IMR-90 (cell line): ENCODE measurements at regions not wholly inside any gene's neighbourhood (a gene's known extent, or its start where the extent isn't known, plus 50 kb on each side); places are given as distances from the start of the nearest gene placed in this dataset.
A peak's percentile ranks its signal among the peaks of the same experiment; 100 is the strongest.

Experiments used
- ATAC-seq: fragments of 200-7000 bp; cut with Tn5 transposase; 2 replicates; pipeline ENCODE4 v1.9.1; 2020; ENCODE audit warnings: low read depth, mild to moderate bottlenecking, moderate library complexity
- BruUV-seq: library from RNA; stranded (reverse); fragments of 400-500 nt; replicated peaks from 2 replicates; lab custom pipeline; 2021; lab: Mats Ljungman, UMichigan
- CTCF ChIA-PET: fragments of 300-600 bp; formaldehyde crosslinking; extraction: SDS; loops from one replicate; lab custom pipeline; 2021; ENCODE audit warnings: antibody characterized with exemption; lab: Yijun Ruan, JAX
- POLR2A ChIA-PET: fragments of 300-600 bp; sonication (Branson Sonifier 250); formaldehyde crosslinking; loops from one replicate; lab custom pipeline; 2022; ENCODE audit warnings: antibody characterized with exemption; ENCODE audit not compliant: unreplicated experiment; lab: Charles Lee
- DNase-seq: peaks from one replicate; pipeline ENCODE4 v3.0.0; 2013
- H2AFZ ChIP-seq: replicated peaks from 2 replicates; pipeline ENCODE3; 2013; ENCODE audit warnings: low read length, mild to moderate bottlenecking; ENCODE audit not compliant: poor library complexity
- H2AK5ac ChIP-seq: 2 replicates; pipeline ENCODE4 v1.6.1; 2013; ENCODE audit warnings: low read depth, low read length, inconsistent platforms
- H2AK9ac ChIP-seq: replicated peaks from 2 replicates; pipeline ENCODE3; 2013; ENCODE audit warnings: mild to moderate bottlenecking, low read depth, low read length, moderate library complexity; ENCODE audit not compliant: poor library complexity
- H2BK120ac ChIP-seq: 2 replicates; pipeline ENCODE4 v1.6.1; 2013; ENCODE audit warnings: low read depth, low read length, inconsistent platforms
- H2BK15ac ChIP-seq: 3 replicates; pipeline ENCODE4 v1.6.1; 2013; ENCODE audit warnings: low read depth, low read length, inconsistent platforms
- H2BK20ac ChIP-seq: 2 replicates; pipeline ENCODE4 v1.6.1; 2013; ENCODE audit warnings: low read depth, mild to moderate bottlenecking, inconsistent platforms, low read length, moderate library complexity
- H2BK5ac ChIP-seq: 2 replicates; pipeline ENCODE4 v1.6.1; 2013; ENCODE audit warnings: mild to moderate bottlenecking, low read depth, low read length, inconsistent platforms; ENCODE audit not compliant: poor library complexity, severe bottlenecking
- H3K14ac ChIP-seq: replicated peaks from 2 replicates; pipeline ENCODE4 v1.6.1; 2013; ENCODE audit warnings: low read depth, low read length, inconsistent platforms
- H3K18ac ChIP-seq: 2 replicates; pipeline ENCODE4 v1.6.1; 2013; ENCODE audit warnings: low read depth, low read length, control low read depth
- H3K23ac ChIP-seq: 2 replicates; pipeline ENCODE4 v1.6.1; 2013; ENCODE audit warnings: low read depth, low read length, inconsistent platforms
- H3K27ac ChIP-seq: 2 replicates; pipeline ENCODE4 v1.5.1; 2013; ENCODE audit warnings: mild to moderate bottlenecking, control low read depth, low read length; ENCODE audit not compliant: insufficient read depth
- H3K27me3 ChIP-seq: 2 replicates; pipeline ENCODE4 v1.6.1; 2013; ENCODE audit warnings: low read length; ENCODE audit not compliant: control insufficient read depth, insufficient read depth
- H3K36me3 ChIP-seq: 2 replicates; pipeline ENCODE4 v1.6.1; 2013; ENCODE audit warnings: low read length, mixed read lengths; ENCODE audit not compliant: control insufficient read depth, insufficient read depth
- H3K4ac ChIP-seq: 2 replicates; pipeline ENCODE4 v1.6.1; 2013; ENCODE audit warnings: low read depth, low read length, inconsistent platforms
- H3K4me1 ChIP-seq: 2 replicates; pipeline ENCODE4 v1.6.1; 2013; ENCODE audit warnings: low read length, mixed read lengths; ENCODE audit not compliant: control insufficient read depth, insufficient read depth
- H3K4me2 ChIP-seq: 2 replicates; pipeline ENCODE4 v1.6.1; 2013; ENCODE audit warnings: low read depth, mild to moderate bottlenecking, control low read depth, low read length, moderate library complexity
- H3K4me3 ChIP-seq: 2 replicates; pipeline ENCODE4 v1.5.1; 2013; ENCODE audit warnings: low read depth, mild to moderate bottlenecking, control low read depth, low read length, moderate library complexity; ENCODE audit not compliant: insufficient read depth
- H3K56ac ChIP-seq: 2 replicates; pipeline ENCODE4 v1.6.1; 2013; ENCODE audit warnings: low read length, inconsistent platforms; ENCODE audit not compliant: insufficient read depth; ENCODE audit errors: extremely low read depth
- H3K79me1 ChIP-seq, 2 experiments: 2 replicates each; pipeline ENCODE4 v1.6.1; 2013; ENCODE audit warnings: low read length in 2 of 2, inconsistent platforms in 1 of 2, low read depth in 1 of 2
- H3K9ac ChIP-seq: 2 replicates; pipeline ENCODE4 v1.6.1; 2013; ENCODE audit warnings: low read depth, low read length, control low read depth
- H3K9me1 ChIP-seq: 2 replicates; pipeline ENCODE4 v1.6.1; 2013; ENCODE audit warnings: low read length, inconsistent platforms; ENCODE audit not compliant: insufficient read depth
- H3K9me3 ChIP-seq: 2 replicates; pipeline ENCODE4 v1.6.1; 2013; ENCODE audit warnings: low read length; ENCODE audit not compliant: control insufficient read depth, insufficient read depth
- H4K20me1 ChIP-seq: 2 replicates; pipeline ENCODE4 v1.6.1; 2013; ENCODE audit warnings: low read length, inconsistent platforms; ENCODE audit not compliant: insufficient read depth
- H4K5ac ChIP-seq: 2 replicates; pipeline ENCODE4 v1.6.1; 2013; ENCODE audit warnings: mild to moderate bottlenecking, low read depth, low read length, control low read depth
- H4K8ac ChIP-seq, 2 experiments: 2 replicates each; pipeline ENCODE4 v1.6.1; 2013; ENCODE audit warnings: low read depth in 2 of 2, low read length in 2 of 2, control low read depth in 1 of 2, inconsistent platforms in 1 of 2
- H4K91ac ChIP-seq: 2 replicates; pipeline ENCODE4 v1.6.1; 2013; ENCODE audit warnings: low read depth, low read length, inconsistent platforms; ENCODE audit not compliant: insufficient read depth
- MAZ ChIP-seq: IDR thresholded peaks from 2 replicates; pipeline ENCODE4 v1.6.1; 2012; ENCODE audit warnings: low read depth, mild to moderate bottlenecking, low read length, improper control_type of control experiment, moderate library complexity, borderline replicate concordance
- WGBS, 2 experiments: methylation state at CpG; one replicate each; pipeline versions ENCODE4 v1.1.5 to v1.1.7; 2013; ENCODE audit warnings: missing lambda C conversion rate in 2 of 2; ENCODE audit not compliant: insufficient read length in 1 of 2; ENCODE audit errors: extremely low coverage in 2 of 2; 5-methylcytosine and 5-hydroxymethylcytosine counted together
- dilution Hi-C: fragments of 300-500 bp; cut with HindIII; formaldehyde crosslinking; loops from one replicate; pipeline ENCODE4 v1.14.3; 2018; ENCODE audit warnings: low sequenced_read_pairs; ENCODE audit not compliant: unreplicated experiment
- in situ Hi-C: fragments of 300-500 bp; cut with MboI; formaldehyde crosslinking; loops from 3 replicates; pipeline ENCODE4 v1.14.3; 2019; ENCODE audit warnings: low sequenced_read_pairs, inconsistent platforms, mixed read lengths
- intact Hi-C: fragments of 100-400 bp; cut with micrococcal nuclease; formaldehyde crosslinking; loops from 2 replicates; pipeline ENCODE4 v1.10.0; 2022
- TF ChIP-seq, protein P1 (sequence below): fragments of 150-350 bp; IDR thresholded peaks from 2 replicates; pipeline ENCODE4 v1.6.1; 2016; ENCODE audit warnings: low read depth, mild to moderate bottlenecking, low read length, moderate library complexity, borderline replicate concordance

DNA sequence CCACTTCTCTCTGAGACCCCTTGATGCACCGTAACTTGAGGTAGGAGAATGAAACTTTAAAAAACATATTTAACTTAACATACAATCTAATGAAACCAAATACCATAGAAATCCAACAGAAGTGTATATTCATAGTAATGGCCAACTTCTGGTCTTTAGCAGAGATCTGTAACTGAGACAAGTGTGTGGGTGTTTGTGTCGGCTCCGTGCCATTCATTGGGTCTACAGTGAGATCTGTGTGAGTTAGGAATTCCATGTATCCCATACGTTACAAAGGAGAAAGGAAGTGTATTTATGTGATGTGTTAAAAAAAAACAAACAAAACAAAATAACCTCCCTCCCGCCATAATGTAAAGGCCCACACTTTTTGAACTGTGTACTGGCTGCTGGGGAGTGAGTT lies 348.0 kb upstream of the NR3C2 start:
- Histone ChIP-seq H3K4ac (peak overlapping the region; percentile 16; the same call in 1 of the 2 replicates), H2AK5ac (peak overlapping the region; percentile 70; the same call in 1 of the 2 replicates), H3K18ac (peak overlapping the region; percentile 96; the same call in 1 of the 2 replicates), H3K14ac (no peak overlapping the region), H3K4me2 (peak overlapping the region; percentile 41; the same call in 1 of the 2 replicates), H3K9me3 (no peaks in the 10 kb centered on the region), H2AK9ac (no peak overlapping the region), H3K23ac (no peak overlapping the region), H3K9ac (no peak overlapping the region), H4K91ac (peak overlapping the region; percentile 30; the same call in 1 of the 2 replicates), H3K4me3 (no peak overlapping the region), H3K27me3 (no peaks in the 10 kb centered on the region), H2BK20ac (peak overlapping the region; percentile 51; the same call in 1 of the 2 replicates), H3K36me3 (no peaks in the 10 kb centered on the region), H3K4me1 (peaks cover 17% of the 10 kb centered on the region), H2AFZ (no peak overlapping the region), H3K79me1 (no peaks in the 10 kb centered on the region), H3K9me1 (no peaks in the 10 kb centered on the region; the same call in 1 of the 2 replicates), H2BK120ac (peak overlapping the region; percentile 58), H4K20me1 (no peaks in the 10 kb centered on the region), H3K56ac (no peak overlapping the region), H2BK15ac (0 out of 3 replicates have a peak overlapping the region, but pooled peaks have one; percentile 60), H4K8ac (peak overlapping the region; percentile 48 to 66; a peak in 2 of 4 replicates), H2BK5ac (peak overlapping the region; percentile 62), H3K27ac (0 out of 2 replicates have a peak overlapping the region, but pooled peaks have one; percentile 5), H4K5ac (peak overlapping the region; percentile 77; the same call in 1 of the 2 replicates)
- TF ChIP-seq, protein P1, sequence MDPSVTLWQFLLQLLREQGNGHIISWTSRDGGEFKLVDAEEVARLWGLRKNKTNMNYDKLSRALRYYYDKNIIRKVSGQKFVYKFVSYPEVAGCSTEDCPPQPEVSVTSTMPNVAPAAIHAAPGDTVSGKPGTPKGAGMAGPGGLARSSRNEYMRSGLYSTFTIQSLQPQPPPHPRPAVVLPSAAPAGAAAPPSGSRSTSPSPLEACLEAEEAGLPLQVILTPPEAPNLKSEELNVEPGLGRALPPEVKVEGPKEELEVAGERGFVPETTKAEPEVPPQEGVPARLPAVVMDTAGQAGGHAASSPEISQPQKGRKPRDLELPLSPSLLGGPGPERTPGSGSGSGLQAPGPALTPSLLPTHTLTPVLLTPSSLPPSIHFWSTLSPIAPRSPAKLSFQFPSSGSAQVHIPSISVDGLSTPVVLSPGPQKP = no peak
- no peak for TF ChIP-seq MAZ
- DNase-seq (no peak), ATAC-seq (no peak)
- ChIA-PET CTCF (interaction anchor here (0.6 to 0.7 kb wide), 2 partner anchors 455 to 586 kb away, joined by 4 to 6 read pairs; no protein-coding TSS in a partner anchor), POLR2A (no interaction called here)
- intact Hi-C loops (no loop called here), dilution Hi-C loops (no loop called here), in situ Hi-C loops (no loop called here)
- BruUV-seq = no TSS peak
- WGBS, 2 experiments = no CpG with 5 or more reads among the region's 5 CpGs
